ENCODE measurements at regions not wholly inside any gene's neighbourhood (a gene's known extent, or its start where the extent isn't known, plus 50 kb on each side); places are given as distances from the start of the nearest gene placed in this dataset.

GRCh38 chr20:24109537-24109936 lies 121.0 kb upstream of the GGTLC1 start:
- TF ChIP-seq CTCF (IDR thresholded peaks at IDR 0.05) = no peak
- TF ChIP-seq POLR2A (IDR thresholded peaks at IDR 0.05) = no peak

All from heart left ventricle (tissue), 13 donors.